Ovary (tissue), 7 donors: ENCODE measurements at regions not wholly inside any gene's neighbourhood (a gene's known extent, or its start where the extent isn't known, plus 50 kb on each side); places are given as distances from the start of the nearest gene placed in this dataset.

Experiments used
- DNase-seq, 5 donors: peaks; one replicate each; pipeline ENCODE4 v3.0.0-alpha.2; 2019 to 2020
- H3K27ac ChIP-seq, 2 donors: fragments of 200-600 bp; one replicate each; pipeline versions ENCODE4 v1.5.1 to v1.8.0; 2019 to 2022
- H3K27me3 ChIP-seq: fragments of 200-600 bp; one replicate; pipeline ENCODE4 v1.8.0; 2022
- H3K36me3 ChIP-seq: fragments of 200-600 bp; sonication (generic); one replicate; pipeline ENCODE4 v1.5.1; 2019
- H3K4me1 ChIP-seq: one replicate; pipeline ENCODE4 v1.8.1; 2013; ENCODE audit warnings: mild to moderate bottlenecking, moderate library complexity; ENCODE audit not compliant: insufficient read depth
- H3K4me3 ChIP-seq: fragments of 200-600 bp; sonication (generic); one replicate; pipeline ENCODE4 v1.5.1; 2017
- H3K9me3 ChIP-seq, 2 donors: fragments of 200-600 bp in 1 of 2; sonication (generic) in 1 of 2; one replicate each; pipeline versions ENCODE4 v1.5.1 to v1.8.1; 2013 to 2019; ENCODE audit warnings: mild to moderate bottlenecking in 1 of 2, moderate library complexity in 1 of 2
- CTCF ChIP-seq, 3 donors: fragments of 450-650 bp in 2 of 3; fragments of 200-600 bp in 1 of 3; IDR thresholded peaks; one replicate each; pipeline versions ENCODE4 v1.5.1 to v1.8.0; 2016 to 2022; ENCODE audit warnings: antibody characterized with exemption in 3 of 3, mild to moderate bottlenecking in 1 of 3
- EP300 ChIP-seq: sonication (generic); formaldehyde crosslinking; IDR thresholded peaks from one replicate; pipeline ENCODE4 v1.6.1; 2017; ENCODE audit warnings: antibody characterized with exemption
- POLR2A ChIP-seq: fragments of 450-650 bp; IDR thresholded peaks from one replicate; pipeline ENCODE4 v1.6.1; 2017; ENCODE audit warnings: antibody characterized with exemption, mild to moderate bottlenecking, moderate library complexity
- WGBS, 3 donors: extraction: QIAGEN DNeasy Blood & Tissue Kit in 1 of 3; methylation state at CpG; one replicate each; pipeline versions ENCODE4 v1.1.5 to v1.1.7; 2013 to 2017; 5-methylcytosine and 5-hydroxymethylcytosine counted together
- intact Hi-C, 4 donors: fragments of 100-400 bp; cut with DNase I; formaldehyde crosslinking; loops; one replicate each; pipeline versions ENCODE4 v1.11.0 to v1.15.1; 2022 to 2023
- donor health status: DM: no; HTN: no; CAD: no; lungs with moderate emphysema.
- donor health status: DM: no; HTN: no; CAD: no.
- donor health status: Bipolar disorder and iron deficiency.
- donor health status: DM: no; HTN: no; CAD: no.
- donor health status: DM: yes; HTN: yes; CAD: no.

- H3K27me3 ChIP-seq: no peaks in the 10 kb centered on the region
- H3K36me3 ChIP-seq: no peaks in the 10 kb centered on the region
- intact Hi-C loops: loop anchor here in 1 of 4 donors (2.0 kb wide), 1 partner anchor 21 kb away; no protein-coding TSS in a partner anchor
- no peaks in the 10 kb centered on the region for H3K9me3 ChIP-seq
- peaks cover 11% of the 10 kb centered on the region for H3K4me1 ChIP-seq
- H3K27ac ChIP-seq: no peak overlapping the region
- no peak overlapping the region for H3K4me3 ChIP-seq
- no peak for TF ChIP-seq CTCF (IDR thresholded peaks at IDR 0.05)
- no peak for TF ChIP-seq EP300
- TF ChIP-seq POLR2A: no peak
- DNase-seq: no peak
Measured at GRCh38 chr1:207221934-207222351, 99.5 kb upstream of the CD55 start.

GRCh38 chr1:207223162-207223561, 98.3 kb upstream of the CD55 start:
- DNase-seq: no peak
- Histone ChIP-seq H3K27ac (no peak overlapping the region), H3K4me1 (peaks cover 9% of the 10 kb centered on the region), H3K36me3 (no peaks in the 10 kb centered on the region), H3K9me3 (no peaks in the 10 kb centered on the region), H3K4me3 (no peak overlapping the region), H3K27me3 (no peaks in the 10 kb centered on the region)
- intact Hi-C loops: no loop called here
- WGBS, 3 donors: 39 to 52% (median 48%) methylated on average over 2 of the region's 2 CpGs
- TF ChIP-seq EP300 (no peak), CTCF (IDR thresholded peaks at IDR 0.05) (no peak), POLR2A (no peak)

GRCh38 chr1:207224666-207225065, 96.8 kb upstream of the CD55 start:
- Histone ChIP-seq H3K4me3 (no peak overlapping the region), H3K9me3 (no peaks in the 10 kb centered on the region), H3K4me1 (peaks cover 5% of the 10 kb centered on the region), H3K27ac (no peak overlapping the region), H3K36me3 (no peaks in the 10 kb centered on the region), H3K27me3 (no peaks in the 10 kb centered on the region)
- no peak for DNase-seq
- intact Hi-C loops: no loop called here
- TF ChIP-seq EP300 (no peak), CTCF (IDR thresholded peaks at IDR 0.05) (no peak), POLR2A (no peak)

GRCh38 chr1:207227131-207227630, 94.3 kb upstream of the CD55 start:
- Histone ChIP-seq H3K4me3 (no peak overlapping the region), H3K9me3 (no peaks in the 10 kb centered on the region), H3K36me3 (no peaks in the 10 kb centered on the region), H3K4me1 (no peaks in the 10 kb centered on the region), H3K27me3 (no peaks in the 10 kb centered on the region), H3K27ac (no peak overlapping the region)
- WGBS, 3 donors: 5 to 25% (median 7%) methylated on average over 2 of the region's 2 CpGs
- TF ChIP-seq EP300 (no peak), CTCF (IDR thresholded peaks at IDR 0.05) (no peak), POLR2A (no peak)
- no peak for DNase-seq
- intact Hi-C loops: no loop called here

GRCh38 chr1:207228987-207229386, 92.5 kb upstream of the CD55 start:
- WGBS, 3 donors: 84 to 88% (median 85%) methylated on average over 7 of the region's 7 CpGs
- TF ChIP-seq CTCF (IDR thresholded peaks at IDR 0.05): no peak
- no peak for TF ChIP-seq POLR2A
- TF ChIP-seq EP300: no peak
- H3K27me3 ChIP-seq: no peaks in the 10 kb centered on the region
- H3K27ac ChIP-seq: no peak overlapping the region
- DNase-seq: no peak
- H3K4me1 ChIP-seq: no peaks in the 10 kb centered on the region
- H3K4me3 ChIP-seq: no peak overlapping the region
- no peaks in the 10 kb centered on the region for H3K9me3 ChIP-seq
- H3K36me3 ChIP-seq: no peaks in the 10 kb centered on the region
- intact Hi-C loops: no loop called here
